Osteocyte (in vitro differentiated cells): ENCODE measurements at regions not wholly inside any gene's neighbourhood (a gene's known extent, or its start where the extent isn't known, plus 50 kb on each side); places are given as distances from the start of the nearest gene placed in this dataset.

Source experiments
- DNase-seq: peaks from one replicate; pipeline ENCODE4 v3.0.0; 2021; ENCODE audit warnings: mixed read lengths; ENCODE audit not compliant: unreplicated experiment; ENCODE audit errors: extremely low spot score
- H3K27ac Mint-ChIP-seq: one replicate; pipeline ENCODE4 v1.8.0; 2021; ENCODE audit warnings: mild to moderate bottlenecking, mixed read lengths; ENCODE audit not compliant: unreplicated experiment
- H3K27me3 Mint-ChIP-seq: one replicate; pipeline ENCODE4 v1.8.0; 2021; ENCODE audit warnings: mixed read lengths; ENCODE audit not compliant: unreplicated experiment
- H3K36me3 Mint-ChIP-seq: one replicate; pipeline ENCODE4 v1.8.0; 2021; ENCODE audit warnings: mixed read lengths; ENCODE audit not compliant: unreplicated experiment
- H3K4me1 Mint-ChIP-seq: one replicate; pipeline ENCODE4 v1.8.0; 2021; ENCODE audit warnings: mixed read lengths; ENCODE audit not compliant: unreplicated experiment
- H3K4me3 Mint-ChIP-seq: one replicate; pipeline ENCODE4 v1.8.0; 2021; ENCODE audit warnings: mild to moderate bottlenecking, moderate library complexity, mixed read lengths; ENCODE audit not compliant: unreplicated experiment
- H3K9me3 Mint-ChIP-seq: one replicate; pipeline ENCODE4 v1.8.0; 2021; ENCODE audit warnings: mixed read lengths; ENCODE audit not compliant: unreplicated experiment
- CTCF ChIP-seq: fragments of 200-600 bp; sonication (generic); IDR thresholded peaks from 2 replicates; pipeline ENCODE4 v1.5.0; 2021; ENCODE audit warnings: antibody characterized with exemption, mild to moderate bottlenecking, moderate library complexity

GRCh38 chr18:40360558-40360957 is 1594.5 kb upstream of the PIK3C3 start:
- H3K27me3 Mint-ChIP-seq, result peaks cover 4% of the 10 kb centered on the region
- H3K27ac Mint-ChIP-seq, result no peak overlapping the region
- no peaks in the 10 kb centered on the region for H3K36me3 Mint-ChIP-seq
- no peak for TF ChIP-seq CTCF
- no peaks in the 10 kb centered on the region for H3K4me1 Mint-ChIP-seq
- H3K4me3 Mint-ChIP-seq, result no peak overlapping the region
- H3K9me3 Mint-ChIP-seq, result no peaks in the 10 kb centered on the region
- no peak for DNase-seq

- Mint-ChIP-seq H3K4me3 (no peak overlapping the region), H3K9me3 (no peaks in the 10 kb centered on the region), H3K27me3 (peaks cover 4% of the 10 kb centered on the region), H3K36me3 (no peaks in the 10 kb centered on the region), H3K27ac (no peak overlapping the region), H3K4me1 (no peaks in the 10 kb centered on the region)
- no peak for TF ChIP-seq CTCF
- no peak for DNase-seq
Observed at GRCh38 chr18:40357536-40357935, 1597.5 kb upstream of the PIK3C3 start.

GRCh38 chr18:40356168-40356567 is 1598.9 kb upstream of the PIK3C3 start:
- no peak overlapping the region for H3K4me3 Mint-ChIP-seq
- TF ChIP-seq CTCF, result no peak
- H3K36me3 Mint-ChIP-seq, result no peaks in the 10 kb centered on the region
- H3K27ac Mint-ChIP-seq, result no peak overlapping the region
- H3K4me1 Mint-ChIP-seq, result no peaks in the 10 kb centered on the region
- peaks cover 6% of the 10 kb centered on the region for H3K27me3 Mint-ChIP-seq
- H3K9me3 Mint-ChIP-seq, result no peaks in the 10 kb centered on the region
- DNase-seq, result no peak

GRCh38 chr18:40355726-40356125 is 1599.3 kb upstream of the PIK3C3 start:
- no peak for DNase-seq
- no peaks in the 10 kb centered on the region for H3K9me3 Mint-ChIP-seq
- H3K36me3 Mint-ChIP-seq, result no peaks in the 10 kb centered on the region
- H3K4me3 Mint-ChIP-seq, result no peak overlapping the region
- no peak overlapping the region for H3K27ac Mint-ChIP-seq
- H3K27me3 Mint-ChIP-seq, result peaks cover 6% of the 10 kb centered on the region
- no peaks in the 10 kb centered on the region for H3K4me1 Mint-ChIP-seq
- TF ChIP-seq CTCF, result no peak

GRCh38 chr18:40348196-40348595 is 1606.8 kb upstream of the PIK3C3 start:
- no peaks in the 10 kb centered on the region for H3K4me1 Mint-ChIP-seq
- DNase-seq, result no peak
- no peak overlapping the region for H3K27ac Mint-ChIP-seq
- TF ChIP-seq CTCF, result no peak
- no peak overlapping the region for H3K4me3 Mint-ChIP-seq
- no peaks in the 10 kb centered on the region for H3K36me3 Mint-ChIP-seq
- no peaks in the 10 kb centered on the region for H3K9me3 Mint-ChIP-seq
- peaks cover 2% of the 10 kb centered on the region for H3K27me3 Mint-ChIP-seq
